ENCODE measurements at regions not wholly inside any gene's neighbourhood (a gene's known extent, or its start where the extent isn't known, plus 50 kb on each side); places are given as distances from the start of the nearest gene placed in this dataset.
"Not testable (repeated sequence)": the region's sequence is repeated elsewhere in the genome, so short reads cannot be mapped to it uniquely, and the experiment has no call there.

GRCh38 chr6:4504700-4505099 lies 271.5 kb upstream of the CDYL start:
- DNase-seq (ENCODE audit: low read depth): no peak

- no peak for DNase-seq (ENCODE audit: low read depth)
These were observed 272.5 kb upstream of the CDYL start for GRCh38 chr6:4503700-4504099.

GRCh38 chr6:4496284-4496683 lies 279.9 kb upstream of the CDYL start:
- no peak for DNase-seq (ENCODE audit: low read depth)

GRCh38 chr6:4491501-4492260 lies 284.5 kb upstream of the CDYL start:
- peak; percentile 54 for DNase-seq (ENCODE audit: low read depth)

- DNase-seq (ENCODE audit: low read depth): peak; percentile 33
These were observed 286.7 kb upstream of the CDYL start for GRCh38 chr6:4489538-4489937.

GRCh38 chr6:4488389-4488788 lies 287.8 kb upstream of the CDYL start:
- no peak for DNase-seq (ENCODE audit: low read depth)

GRCh38 chr6:4487538-4487937 lies 288.7 kb upstream of the CDYL start:
- no peak for DNase-seq (ENCODE audit: low read depth)

- no peak for DNase-seq (ENCODE audit: low read depth)
These were observed 289.5 kb upstream of the CDYL start for GRCh38 chr6:4486568-4487315.

- DNase-seq (ENCODE audit: low read depth): no peak
These were observed 290.5 kb upstream of the CDYL start for GRCh38 chr6:4485735-4486134.

GRCh38 chr6:4482461-4482860 lies 293.7 kb upstream of the CDYL start:
- DNase-seq (ENCODE audit: low read depth): no peak

GRCh38 chr6:4480788-4481735 lies 295.1 kb upstream of the CDYL start:
- DNase-seq (ENCODE audit: low read depth): no peak

GRCh38 chr6:4478098-4478497 lies 298.1 kb upstream of the CDYL start:
- DNase-seq (ENCODE audit: low read depth): no peak

- DNase-seq (ENCODE audit: low read depth): no peak
These were observed 301.4 kb upstream of the CDYL start for GRCh38 chr6:4474810-4475209.

- DNase-seq (ENCODE audit: low read depth): no peak
These were observed 303.1 kb upstream of the CDYL start for GRCh38 chr6:4472969-4473642.

GRCh38 chr6:4472222-4472621 lies 304.0 kb upstream of the CDYL start:
- no peak for DNase-seq (ENCODE audit: low read depth)

GRCh38 chr6:4471515-4471914 lies 304.7 kb upstream of the CDYL start:
- not testable (repeated sequence) for DNase-seq (ENCODE audit: low read depth)

- DNase-seq (ENCODE audit: low read depth): no peak
These were observed 305.4 kb upstream of the CDYL start for GRCh38 chr6:4470698-4471210.

- peak; percentile 38 for DNase-seq (ENCODE audit: low read depth)
These were observed 309.3 kb upstream of the CDYL start for GRCh38 chr6:4466769-4467480.

GRCh38 chr6:4466261-4466660 lies 309.9 kb upstream of the CDYL start:
- DNase-seq (ENCODE audit: low read depth): peak; percentile 80

GRCh38 chr6:4464638-4465037 lies 311.6 kb upstream of the CDYL start:
- no peak for DNase-seq (ENCODE audit: low read depth)

- DNase-seq (ENCODE audit: low read depth): no peak
These were observed 313.0 kb upstream of the CDYL start for GRCh38 chr6:4463236-4463635.
